HFF-Myc (cell line): ENCODE measurements at regions not wholly inside any gene's neighbourhood (a gene's known extent, or its start where the extent isn't known, plus 50 kb on each side); places are given as distances from the start of the nearest gene placed in this dataset.
"Not testable (repeated sequence)": the region's sequence is repeated elsewhere in the genome, so short reads cannot be mapped to it uniquely, and the experiment has no call there.

Experiments
- DNase-seq: peaks from one replicate; pipeline ENCODE4 v3.0.0-alpha.2; 2011; ENCODE audit warnings: low read depth; ENCODE audit errors: extremely low read depth
- H3K4me3 ChIP-seq: replicated peaks from 2 replicates; pipeline ENCODE4 v1.5.1; 2011; ENCODE audit warnings: low read depth, mild to moderate bottlenecking, control low read depth, low read length
- TF ChIP-seq, protein P1 (sequence below): IDR thresholded peaks from 2 replicates; pipeline ENCODE4 v1.5.1; 2012; ENCODE audit warnings: mild to moderate bottlenecking, low read depth, low read length, control low read depth; ENCODE audit errors: missing control alignments

DNA sequence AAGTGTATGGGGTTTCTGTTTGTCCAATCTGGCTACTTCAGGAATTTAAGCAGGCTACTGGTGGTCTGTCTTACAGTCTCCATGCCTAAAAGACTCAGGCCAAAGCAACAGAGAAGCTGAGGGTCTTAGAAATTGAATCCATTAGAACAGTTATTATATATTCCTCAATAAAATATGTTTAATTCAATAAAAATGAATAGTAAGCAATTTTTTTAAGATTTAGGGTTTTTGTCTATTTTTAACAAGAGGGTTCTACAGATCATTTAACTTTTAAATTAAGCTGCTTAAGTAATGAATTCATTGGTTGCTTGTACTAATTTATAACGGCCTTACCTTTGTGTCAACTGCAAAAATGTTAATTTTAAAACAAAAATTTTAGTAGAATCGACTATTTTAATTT, 832.6 kb upstream of the SLC39A10 start:
- no peak for DNase-seq
- H3K4me3 ChIP-seq = no peak overlapping the region
- TF ChIP-seq, protein P1, sequence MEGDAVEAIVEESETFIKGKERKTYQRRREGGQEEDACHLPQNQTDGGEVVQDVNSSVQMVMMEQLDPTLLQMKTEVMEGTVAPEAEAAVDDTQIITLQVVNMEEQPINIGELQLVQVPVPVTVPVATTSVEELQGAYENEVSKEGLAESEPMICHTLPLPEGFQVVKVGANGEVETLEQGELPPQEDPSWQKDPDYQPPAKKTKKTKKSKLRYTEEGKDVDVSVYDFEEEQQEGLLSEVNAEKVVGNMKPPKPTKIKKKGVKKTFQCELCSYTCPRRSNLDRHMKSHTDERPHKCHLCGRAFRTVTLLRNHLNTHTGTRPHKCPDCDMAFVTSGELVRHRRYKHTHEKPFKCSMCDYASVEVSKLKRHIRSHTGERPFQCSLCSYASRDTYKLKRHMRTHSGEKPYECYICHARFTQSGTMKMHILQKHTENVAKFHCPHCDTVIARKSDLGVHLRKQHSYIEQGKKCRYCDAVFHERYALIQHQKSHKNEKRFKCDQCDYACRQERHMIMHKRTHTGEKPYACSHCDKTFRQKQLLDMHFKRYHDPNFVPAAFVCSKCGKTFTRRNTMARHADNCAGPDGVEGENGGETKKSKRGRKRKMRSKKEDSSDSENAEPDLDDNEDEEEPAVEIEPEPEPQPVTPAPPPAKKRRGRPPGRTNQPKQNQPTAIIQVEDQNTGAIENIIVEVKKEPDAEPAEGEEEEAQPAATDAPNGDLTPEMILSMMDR = no peak

DNA sequence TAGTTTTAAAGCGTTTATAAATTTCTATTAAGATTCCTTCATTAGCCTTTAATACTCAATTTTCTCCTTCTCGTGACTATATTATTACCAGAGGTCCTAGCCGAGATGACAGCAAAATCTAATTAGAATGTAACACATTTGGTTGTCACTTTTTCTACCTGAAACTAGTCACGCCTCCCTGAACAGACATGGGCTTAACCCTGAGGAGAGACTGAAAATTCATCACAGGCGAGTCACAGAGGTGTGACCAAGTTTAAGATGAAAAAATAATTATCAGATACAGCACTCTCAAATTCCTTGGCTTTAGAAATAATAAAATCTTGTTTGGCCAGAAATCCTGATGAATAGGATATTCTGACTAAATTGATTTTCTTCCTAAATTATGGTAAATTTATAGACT, 834.4 kb upstream of the SLC39A10 start:
- H3K4me3 ChIP-seq = no peak overlapping the region
- TF ChIP-seq, protein P1 = no peak
- DNase-seq = no peak

DNA sequence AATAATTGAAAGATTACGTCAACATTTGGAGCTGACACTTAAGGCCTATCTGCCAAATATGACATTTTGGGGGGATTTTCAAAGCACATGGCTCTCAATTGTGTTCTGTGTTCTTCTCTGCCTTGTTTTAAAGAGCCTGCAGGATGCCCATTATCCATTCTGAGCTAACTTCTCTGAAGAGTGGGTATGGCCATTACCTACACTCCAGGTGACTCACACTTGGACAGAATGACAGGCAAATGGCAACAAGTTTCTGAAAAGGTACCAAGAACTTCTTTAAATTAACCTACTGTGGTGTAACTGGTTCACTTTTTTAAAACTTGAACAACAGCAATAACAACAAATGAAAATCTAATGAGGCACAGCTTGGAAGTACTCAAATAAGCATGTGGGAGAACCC, 834.9 kb upstream of the SLC39A10 start:
- TF ChIP-seq, protein P1 = no peak
- no peak overlapping the region for H3K4me3 ChIP-seq
- no peak for DNase-seq

DNA sequence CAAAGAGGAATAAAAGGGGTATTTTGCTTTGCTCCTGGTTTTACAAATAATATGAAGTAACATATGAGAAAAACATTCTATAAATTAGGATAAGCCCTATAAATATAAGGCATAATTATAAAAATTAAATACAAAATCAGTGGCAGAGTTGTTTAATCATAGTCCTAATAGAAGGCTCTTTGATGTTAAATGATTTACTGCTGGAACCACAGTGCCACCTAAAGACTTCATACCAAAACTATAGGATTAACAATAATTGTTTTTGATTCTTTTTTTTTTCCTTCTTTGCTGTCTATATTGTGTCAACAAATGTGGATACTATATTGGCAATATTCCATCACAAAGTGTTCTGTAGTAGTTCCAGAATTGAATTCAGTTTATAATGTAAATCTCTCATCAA, 837.7 kb upstream of the SLC39A10 start:
- DNase-seq = no peak
- TF ChIP-seq, protein P1 = no peak
- H3K4me3 ChIP-seq = no peak overlapping the region

DNA sequence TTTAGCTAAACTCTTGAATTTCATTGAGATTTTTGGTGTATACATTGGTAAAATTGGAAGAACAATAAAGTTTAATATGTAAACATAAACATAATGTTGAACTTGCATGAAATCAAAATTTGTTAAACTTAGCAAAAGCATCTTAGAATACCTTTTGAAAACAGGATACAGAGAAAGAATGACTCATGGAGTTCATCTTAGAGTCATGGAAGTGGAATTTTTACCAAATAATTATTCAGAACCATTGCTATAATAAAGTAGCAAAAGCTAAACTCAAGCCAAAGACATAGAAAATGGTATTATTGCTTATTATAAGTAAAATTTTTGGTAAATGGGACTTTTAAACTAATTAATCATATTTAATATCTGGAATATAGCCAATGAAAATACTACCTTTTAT, 841.6 kb upstream of the SLC39A10 start:
- no peak overlapping the region for H3K4me3 ChIP-seq
- DNase-seq = no peak
- TF ChIP-seq, protein P1 = no peak

DNA sequence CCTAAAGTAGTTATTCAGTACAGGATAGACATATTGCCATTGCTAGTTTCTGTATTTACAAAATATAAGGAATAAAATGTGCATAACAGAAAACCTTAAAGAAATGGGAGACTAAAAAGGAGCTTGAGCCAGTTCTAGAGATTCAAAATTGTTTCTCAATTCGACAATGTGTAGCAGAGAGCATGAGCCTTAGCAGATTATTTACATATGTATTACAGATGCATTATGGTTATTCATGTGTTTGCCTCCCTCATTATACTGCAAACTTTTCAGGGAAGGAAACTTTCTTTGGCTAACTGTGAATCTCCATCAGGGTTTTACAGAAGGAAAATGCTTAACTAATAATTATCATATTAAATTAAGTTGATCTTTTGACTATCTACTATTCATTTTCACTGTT, 854.4 kb upstream of the SLC39A10 start:
- TF ChIP-seq, protein P1 = no peak
- H3K4me3 ChIP-seq = no peak overlapping the region
- no peak for DNase-seq

DNA sequence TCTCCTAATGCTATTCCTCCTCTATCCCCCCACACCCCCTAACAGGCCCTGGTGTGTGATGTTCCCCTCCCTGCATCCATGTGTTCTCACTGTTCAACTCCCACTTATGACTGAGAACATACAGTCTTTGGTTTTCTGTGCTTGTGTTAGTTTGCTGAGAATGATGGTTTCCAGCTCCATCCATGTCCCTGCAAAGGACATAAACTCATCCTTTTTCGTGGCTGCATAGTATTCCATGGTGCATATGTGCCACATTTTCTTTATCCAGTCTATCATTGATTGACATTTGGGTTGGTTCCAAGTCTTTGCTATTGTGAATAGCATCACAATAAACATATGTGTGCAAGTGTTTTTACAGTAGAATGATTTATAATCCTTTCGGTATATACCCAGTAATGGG, 870.0 kb upstream of the SLC39A10 start:
- H3K4me3 ChIP-seq, DNase-seq: not testable (repeated sequence)

DNA sequence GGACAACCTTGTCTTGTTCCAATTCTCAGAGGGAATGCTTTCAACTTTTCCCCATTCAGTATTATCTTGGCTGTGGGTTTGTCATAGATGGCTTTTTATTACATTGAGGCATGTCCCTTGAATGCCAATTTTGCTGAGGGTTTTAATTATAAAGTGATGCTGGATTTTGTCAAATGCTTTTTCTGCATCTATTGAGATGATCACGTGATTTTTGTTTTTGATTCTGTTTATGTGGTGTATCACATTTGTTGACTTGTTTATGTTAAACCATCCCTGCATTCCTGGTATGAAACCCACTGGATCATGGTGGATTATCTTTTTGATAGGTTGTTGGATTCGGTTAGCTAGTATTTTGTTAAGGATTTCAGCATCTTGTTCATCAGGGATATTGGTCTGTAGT, 885.6 kb upstream of the SLC39A10 start:
- not testable (repeated sequence) for H3K4me3 ChIP-seq, DNase-seq
